H9 (cell line): ENCODE measurements at regions not wholly inside any gene's neighbourhood (a gene's known extent, or its start where the extent isn't known, plus 50 kb on each side); places are given as distances from the start of the nearest gene placed in this dataset.

Experiments used
- DNase-seq: peaks from one replicate; pipeline ENCODE4 v3.0.0-alpha.2; 2017
- H2AFZ ChIP-seq: one replicate; pipeline ENCODE4 v1.6.1; 2013; ENCODE audit warnings: mild to moderate bottlenecking, low read length, control low read depth, moderate library complexity
- H2AK5ac ChIP-seq: 2 replicates; pipeline ENCODE4 v1.6.1; 2013; ENCODE audit warnings: low read length, control low read depth, mixed read lengths; ENCODE audit not compliant: insufficient read length
- H2BK120ac ChIP-seq: one replicate; pipeline ENCODE4 v1.6.1; 2013; ENCODE audit warnings: low read depth, mild to moderate bottlenecking, low read length, control low read depth, inconsistent platforms; ENCODE audit not compliant: poor library complexity, severe bottlenecking
- H2BK12ac ChIP-seq: 2 replicates; pipeline ENCODE4 v1.6.1; 2013; ENCODE audit warnings: low read length, control low read depth, mixed read lengths, low read depth; ENCODE audit not compliant: insufficient read length
- H2BK15ac ChIP-seq: 2 replicates; pipeline ENCODE4 v1.6.1; 2013; ENCODE audit warnings: low read depth, low read length, control low read depth
- H2BK20ac ChIP-seq: one replicate; pipeline ENCODE4 v1.6.1; 2013; ENCODE audit warnings: low read depth, mild to moderate bottlenecking, low read length, control low read depth, inconsistent platforms; ENCODE audit not compliant: poor library complexity, severe bottlenecking
- H2BK5ac ChIP-seq: 2 replicates; pipeline ENCODE4 v1.6.1; 2013; ENCODE audit warnings: low read length, control low read depth, mixed read lengths; ENCODE audit not compliant: insufficient read length
- H3K14ac ChIP-seq: 2 replicates; pipeline ENCODE4 v1.6.1; 2013; ENCODE audit warnings: low read length, control low read depth; ENCODE audit not compliant: insufficient read depth
- H3K18ac ChIP-seq: 2 replicates; pipeline ENCODE4 v1.6.1; 2013; ENCODE audit warnings: low read depth, mild to moderate bottlenecking, mixed read lengths, low read length, control low read depth; ENCODE audit not compliant: insufficient read length
- H3K23ac ChIP-seq: 2 replicates; pipeline ENCODE4 v1.6.1; 2013; ENCODE audit warnings: low read length, control low read depth, mixed read lengths, low read depth; ENCODE audit not compliant: insufficient read length
- H3K23me2 ChIP-seq: 2 replicates; pipeline ENCODE4 v1.6.1; 2013; ENCODE audit warnings: low read depth, mild to moderate bottlenecking, mixed read lengths, low read length, control low read depth; ENCODE audit not compliant: insufficient read length, poor library complexity, severe bottlenecking
- H3K27ac ChIP-seq: 2 replicates; pipeline ENCODE4 v1.5.1; 2013; ENCODE audit warnings: low read length, control low read depth, mixed read lengths, low read depth; ENCODE audit not compliant: insufficient read length
- H3K27me3 ChIP-seq: 2 replicates; pipeline ENCODE4 v1.6.1; 2013; ENCODE audit warnings: low read length, control low read depth, inconsistent platforms; ENCODE audit not compliant: insufficient read depth
- H3K4ac ChIP-seq: 2 replicates; pipeline ENCODE4 v1.6.1; 2013; ENCODE audit warnings: low read depth, mild to moderate bottlenecking, control low read depth, inconsistent platforms, low read length, moderate library complexity
- H3K4me1 ChIP-seq: 2 replicates; pipeline ENCODE4 v1.6.1; 2013; ENCODE audit warnings: low read length, control low read depth, inconsistent platforms; ENCODE audit not compliant: insufficient read depth
- H3K4me2 ChIP-seq: 2 replicates; pipeline ENCODE4 v1.6.1; 2013; ENCODE audit warnings: low read length, control low read depth, mixed read lengths; ENCODE audit not compliant: insufficient read length, insufficient read depth
- H3K56ac ChIP-seq: 2 replicates; pipeline ENCODE4 v1.6.1; 2013; ENCODE audit warnings: low read depth, mild to moderate bottlenecking, mixed read lengths, low read length, control low read depth; ENCODE audit not compliant: insufficient read length
- H3K79me1 ChIP-seq: 2 replicates; pipeline ENCODE4 v1.6.1; 2013; ENCODE audit warnings: low read depth, mild to moderate bottlenecking, moderate library complexity, low read length, control low read depth, inconsistent platforms; ENCODE audit not compliant: insufficient read depth, poor library complexity, severe bottlenecking
- H3K79me2 ChIP-seq: 2 replicates; pipeline ENCODE4 v1.6.1; 2013; ENCODE audit warnings: low read length, control low read depth, inconsistent platforms; ENCODE audit not compliant: insufficient read depth
- H3K9ac ChIP-seq: 2 replicates; pipeline ENCODE4 v1.6.1; 2013; ENCODE audit warnings: low read length, control low read depth, mixed read lengths; ENCODE audit not compliant: insufficient read length; ENCODE audit errors: extremely low read depth
- H3K9me3 ChIP-seq: one replicate; pipeline ENCODE4 v1.6.1; 2013; ENCODE audit warnings: low read depth, low read length, inconsistent platforms; ENCODE audit not compliant: control insufficient read depth
- H3T11ph ChIP-seq: one replicate; pipeline ENCODE4 v1.6.1; 2013; ENCODE audit warnings: mild to moderate bottlenecking, low read length, control low read depth, inconsistent platforms
- H4K20me1 ChIP-seq: one replicate; pipeline ENCODE4 v1.6.1; 2013; ENCODE audit not compliant: control insufficient read depth, insufficient read length, insufficient read depth
- H4K5ac ChIP-seq: 2 replicates; pipeline ENCODE4 v1.6.1; 2013; ENCODE audit warnings: low read depth, mild to moderate bottlenecking, mixed read lengths, low read length, control low read depth; ENCODE audit not compliant: insufficient read length
- H4K8ac ChIP-seq: replicated peaks from 2 replicates; pipeline ENCODE4 v1.6.1; 2013; ENCODE audit warnings: low read length, control low read depth, mixed read lengths, low read depth; ENCODE audit not compliant: insufficient read length
- H4K91ac ChIP-seq: 2 replicates; pipeline ENCODE4 v1.6.1; 2013; ENCODE audit warnings: low read depth, mild to moderate bottlenecking, moderate library complexity, mixed read lengths, low read length, control low read depth; ENCODE audit not compliant: insufficient read length
- H3K27ac Mint-ChIP-seq, 3 experiments: 2 replicates in 2 of 3; 3 replicates in 1 of 3; pipeline ENCODE4 v1.8.0; 2020 to 2021; ENCODE audit warnings: mixed read lengths in 3 of 3, mild to moderate bottlenecking in 1 of 3, moderate library complexity in 1 of 3
- H3K27me3 Mint-ChIP-seq: 2 replicates; pipeline ENCODE4 v1.8.0; 2021; ENCODE audit warnings: low read depth, mild to moderate bottlenecking, moderate library complexity, mixed read lengths
- H3K36me3 Mint-ChIP-seq, 3 experiments: 2 replicates in 2 of 3; 3 replicates in 1 of 3; pipeline ENCODE4 v1.8.0; 2020 to 2021; ENCODE audit warnings: low read depth in 3 of 3, mixed read lengths in 3 of 3; ENCODE audit not compliant: insufficient read depth in 1 of 3
- H3K4me1 Mint-ChIP-seq, 2 experiments: 2 replicates each; pipeline ENCODE4 v1.8.0; 2020; ENCODE audit warnings: mixed read lengths in 2 of 2
- H3K4me3 Mint-ChIP-seq, 2 experiments: 2 replicates in 1 of 2; 3 replicates in 1 of 2; pipeline ENCODE4 v1.8.0; 2020 to 2021; ENCODE audit warnings: mild to moderate bottlenecking in 2 of 2, mixed read lengths in 2 of 2, moderate library complexity in 1 of 2
- H3K9me3 Mint-ChIP-seq, 2 experiments: 2 replicates in 1 of 2; 3 replicates in 1 of 2; pipeline ENCODE4 v1.8.0; 2020; ENCODE audit warnings: mild to moderate bottlenecking in 2 of 2, mixed read lengths in 2 of 2, moderate library complexity in 1 of 2
- CTCF ChIP-seq: fragments of 200-600 bp; sonication (generic); conservative IDR thresholded peaks from 3 replicates; pipeline ENCODE4 v1.8.0; 2021; ENCODE audit warnings: antibody characterized with exemption, mild to moderate bottlenecking
- WGBS: extraction: QIAGEN DNeasy Blood & Tissue Kit; methylation state at CpG from one replicate; pipeline ENCODE4 v1.1.7; 2013; ENCODE audit warnings: missing lambda C conversion rate, low lambda C conversion rate, mixed read lengths; ENCODE audit not compliant: insufficient read length; ENCODE audit errors: extremely low coverage; 5-methylcytosine and 5-hydroxymethylcytosine counted together

GRCh38 chr18:34280000-34280399 lies 55.3 kb upstream of the NOL4 start:
- Histone ChIP-seq H2AK5ac (no peak overlapping the region), H3K79me2 (no peaks in the 10 kb centered on the region), H3K9ac (no peak overlapping the region), H3K79me1 (no peaks in the 10 kb centered on the region), H3K4me1 (0 out of 2 replicates have a peak, but pooled peaks cover 1% of the 10 kb centered on the region), H2BK5ac (no peak overlapping the region), H4K8ac (no peak overlapping the region), H2BK120ac (no peak overlapping the region), H3K56ac (no peak overlapping the region), H3K4ac (no peak overlapping the region), H4K5ac (no peak overlapping the region), H3K23ac (no peak overlapping the region), H4K91ac (no peak overlapping the region), H3K23me2 (no peaks in the 10 kb centered on the region), H3T11ph (no peak overlapping the region), H2BK12ac (no peak overlapping the region), H2AFZ (no peak overlapping the region), H4K20me1 (no peaks in the 10 kb centered on the region), H3K18ac (no peak overlapping the region), H3K14ac (no peak overlapping the region), H3K9me3 (no peaks in the 10 kb centered on the region), H2BK20ac (no peak overlapping the region), H3K4me2 (no peak overlapping the region), H2BK15ac (no peak overlapping the region), H3K27me3 (no peaks in the 10 kb centered on the region), H3K27ac (no peak overlapping the region)
- Mint-ChIP-seq H3K4me1 (peaks cover 2 to 3% of the 10 kb centered on the region in 2 experiments; a peak in 2 of 4 replicates), H3K4me3 (no peak overlapping the region), H3K36me3 (no peaks in the 10 kb centered on the region), H3K27me3 (no peaks in the 10 kb centered on the region), H3K9me3 (no peaks in the 10 kb centered on the region), H3K27ac (no peak overlapping the region)
- TF ChIP-seq CTCF = no peak
- WGBS = no CpG with 5 or more reads among the region's 1 CpG
- DNase-seq = no peak
